Lower lobe of right lung (tissue), 2 donors: ENCODE measurements at regions not wholly inside any gene's neighbourhood (a gene's known extent, or its start where the extent isn't known, plus 50 kb on each side); places are given as distances from the start of the nearest gene placed in this dataset.

Source experiments
- ATAC-seq, 2 donors: fragments of 200-7000 bp; cut with Tn5 transposase; one replicate each; pipeline ENCODE4 v1.9.1; 2020 to 2022; ENCODE audit warnings: mild to moderate bottlenecking in 2 of 2, moderate library complexity in 2 of 2
- DNase-seq: peaks from one replicate; pipeline ENCODE4 v3.0.0-alpha.2; 2020
- H3K27ac ChIP-seq: fragments of 200-600 bp; one replicate; pipeline ENCODE4 v1.8.0; 2022
- H3K27me3 ChIP-seq: fragments of 200-600 bp; one replicate; pipeline ENCODE4 v1.8.0; 2022; ENCODE audit warnings: low read depth
- H3K36me3 ChIP-seq: fragments of 200-600 bp; one replicate; pipeline ENCODE4 v1.8.0; 2022; ENCODE audit warnings: mild to moderate bottlenecking
- H3K4me1 ChIP-seq: fragments of 200-600 bp; one replicate; pipeline ENCODE4 v1.8.0; 2022
- H3K4me3 ChIP-seq: fragments of 200-600 bp; one replicate; pipeline ENCODE4 v1.8.0; 2022; ENCODE audit warnings: mild to moderate bottlenecking
- H3K9me3 ChIP-seq: fragments of 200-600 bp; one replicate; pipeline ENCODE4 v1.8.0; 2022
- intact Hi-C: fragments of 100-400 bp; cut with DNase I; formaldehyde crosslinking; loops from one replicate; pipeline ENCODE4 v1.11.0; 2022
- TF ChIP-seq, protein P1 (sequence below): fragments of 200-600 bp; IDR thresholded peaks from one replicate; pipeline ENCODE4 v1.8.0; 2022; ENCODE audit warnings: antibody characterized with exemption, mild to moderate bottlenecking
- donor health status: DM: no; HTN: yes; CAD: no; lungs with severe emphysema.

DNA sequence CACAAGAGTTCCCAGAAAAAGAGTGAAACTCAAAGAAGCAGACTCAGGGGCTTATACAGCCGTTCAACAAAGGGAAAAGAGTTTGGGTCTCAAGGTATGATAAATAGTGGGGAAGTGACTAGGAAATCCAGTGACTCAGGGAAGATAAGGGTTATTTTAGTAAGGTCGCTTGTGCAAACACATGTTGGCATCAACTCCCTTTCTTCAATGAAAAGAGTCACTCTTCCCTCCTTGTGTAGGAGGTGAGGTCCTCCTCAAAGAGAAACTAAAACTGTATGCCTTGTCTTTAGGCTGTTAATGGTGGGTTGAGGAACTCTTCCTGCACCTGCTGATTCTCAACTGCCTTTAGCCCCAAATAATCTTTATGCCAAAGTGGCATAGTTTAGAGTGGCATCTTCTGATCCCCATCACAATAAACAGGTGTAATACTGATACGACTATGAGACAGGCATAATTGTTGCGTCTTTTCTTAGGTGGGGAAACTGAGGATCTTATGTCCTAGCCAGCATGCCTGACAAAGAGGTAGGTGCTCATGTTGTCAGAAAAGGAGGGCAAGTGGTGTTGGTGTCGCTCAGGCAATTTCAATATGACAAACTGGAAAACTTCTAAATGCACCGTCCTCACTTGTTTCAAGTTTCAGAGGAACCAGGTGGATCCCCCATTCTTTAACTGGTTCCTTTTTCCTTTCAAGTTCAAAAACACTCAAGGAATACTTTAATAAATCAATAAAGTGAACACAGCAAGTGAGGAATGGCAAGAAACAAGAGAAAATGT is 294.1 kb upstream of the RUNX1 start:
- Histone ChIP-seq H3K27ac (no peak overlapping the region), H3K4me3 (no peak overlapping the region), H3K9me3 (peaks cover 5% of the 10 kb centered on the region), H3K27me3 (no peaks in the 10 kb centered on the region), H3K36me3 (no peaks in the 10 kb centered on the region), H3K4me1 (no peaks in the 10 kb centered on the region)
- intact Hi-C loops: no loop called here
- TF ChIP-seq, protein P1, sequence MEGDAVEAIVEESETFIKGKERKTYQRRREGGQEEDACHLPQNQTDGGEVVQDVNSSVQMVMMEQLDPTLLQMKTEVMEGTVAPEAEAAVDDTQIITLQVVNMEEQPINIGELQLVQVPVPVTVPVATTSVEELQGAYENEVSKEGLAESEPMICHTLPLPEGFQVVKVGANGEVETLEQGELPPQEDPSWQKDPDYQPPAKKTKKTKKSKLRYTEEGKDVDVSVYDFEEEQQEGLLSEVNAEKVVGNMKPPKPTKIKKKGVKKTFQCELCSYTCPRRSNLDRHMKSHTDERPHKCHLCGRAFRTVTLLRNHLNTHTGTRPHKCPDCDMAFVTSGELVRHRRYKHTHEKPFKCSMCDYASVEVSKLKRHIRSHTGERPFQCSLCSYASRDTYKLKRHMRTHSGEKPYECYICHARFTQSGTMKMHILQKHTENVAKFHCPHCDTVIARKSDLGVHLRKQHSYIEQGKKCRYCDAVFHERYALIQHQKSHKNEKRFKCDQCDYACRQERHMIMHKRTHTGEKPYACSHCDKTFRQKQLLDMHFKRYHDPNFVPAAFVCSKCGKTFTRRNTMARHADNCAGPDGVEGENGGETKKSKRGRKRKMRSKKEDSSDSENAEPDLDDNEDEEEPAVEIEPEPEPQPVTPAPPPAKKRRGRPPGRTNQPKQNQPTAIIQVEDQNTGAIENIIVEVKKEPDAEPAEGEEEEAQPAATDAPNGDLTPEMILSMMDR: no peak
- ATAC-seq (no peak), DNase-seq (no peak)

DNA sequence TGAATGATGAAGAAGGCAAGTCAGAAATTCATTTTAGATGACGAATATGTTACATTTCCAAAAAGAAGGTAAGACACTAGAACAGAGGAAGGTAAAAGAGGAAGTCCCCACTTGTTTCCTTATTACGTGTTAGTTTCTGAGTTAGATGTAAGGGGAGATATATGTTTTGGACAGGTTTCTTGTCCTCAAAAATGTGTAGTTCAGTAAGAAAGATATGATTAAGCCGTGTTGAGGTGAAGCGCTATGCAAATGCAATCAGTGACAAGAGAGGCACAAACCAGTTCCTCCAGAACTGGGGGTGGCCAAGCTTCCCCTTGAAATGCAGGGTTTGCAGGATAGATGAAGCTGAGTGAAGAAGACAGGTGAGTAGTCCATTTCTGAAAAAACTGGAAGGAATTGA is 293.3 kb upstream of the RUNX1 start:
- Histone ChIP-seq H3K4me1 (no peaks in the 10 kb centered on the region), H3K4me3 (no peak overlapping the region), H3K27ac (no peak overlapping the region), H3K27me3 (no peaks in the 10 kb centered on the region), H3K36me3 (no peaks in the 10 kb centered on the region), H3K9me3 (peaks cover 5% of the 10 kb centered on the region)
- ATAC-seq (no peak), DNase-seq (no peak)
- intact Hi-C loops: no loop called here
- TF ChIP-seq, protein P1: no peak

DNA sequence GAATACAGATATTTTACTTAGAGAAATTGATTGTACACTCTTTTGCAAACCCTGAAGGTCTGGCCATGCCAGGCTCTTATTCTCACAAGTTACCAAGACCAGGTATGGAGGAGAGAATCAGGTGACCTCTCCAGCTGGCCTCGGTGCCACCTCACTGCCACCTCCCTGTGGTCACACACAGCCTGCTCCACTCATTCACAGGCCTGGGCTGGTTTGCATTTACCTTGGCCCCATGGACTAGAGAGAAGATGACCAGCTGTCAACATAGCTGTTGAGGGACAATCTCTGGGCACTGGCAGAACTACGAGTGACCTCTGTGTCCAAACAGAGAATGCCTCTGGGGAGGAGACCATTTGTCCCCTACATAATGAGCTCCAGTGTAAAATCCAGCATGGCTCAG is 291.2 kb upstream of the RUNX1 start:
- H3K4me3 ChIP-seq: no peak overlapping the region
- TF ChIP-seq, protein P1: no peak
- no peaks in the 10 kb centered on the region for H3K4me1 ChIP-seq
- intact Hi-C loops: no loop called here
- ATAC-seq (peak in 1 of 2 donors; percentile 17), DNase-seq (no peak)
- H3K9me3 ChIP-seq: peaks cover 5% of the 10 kb centered on the region
- no peaks in the 10 kb centered on the region for H3K36me3 ChIP-seq
- no peak overlapping the region for H3K27ac ChIP-seq
- no peaks in the 10 kb centered on the region for H3K27me3 ChIP-seq

DNA sequence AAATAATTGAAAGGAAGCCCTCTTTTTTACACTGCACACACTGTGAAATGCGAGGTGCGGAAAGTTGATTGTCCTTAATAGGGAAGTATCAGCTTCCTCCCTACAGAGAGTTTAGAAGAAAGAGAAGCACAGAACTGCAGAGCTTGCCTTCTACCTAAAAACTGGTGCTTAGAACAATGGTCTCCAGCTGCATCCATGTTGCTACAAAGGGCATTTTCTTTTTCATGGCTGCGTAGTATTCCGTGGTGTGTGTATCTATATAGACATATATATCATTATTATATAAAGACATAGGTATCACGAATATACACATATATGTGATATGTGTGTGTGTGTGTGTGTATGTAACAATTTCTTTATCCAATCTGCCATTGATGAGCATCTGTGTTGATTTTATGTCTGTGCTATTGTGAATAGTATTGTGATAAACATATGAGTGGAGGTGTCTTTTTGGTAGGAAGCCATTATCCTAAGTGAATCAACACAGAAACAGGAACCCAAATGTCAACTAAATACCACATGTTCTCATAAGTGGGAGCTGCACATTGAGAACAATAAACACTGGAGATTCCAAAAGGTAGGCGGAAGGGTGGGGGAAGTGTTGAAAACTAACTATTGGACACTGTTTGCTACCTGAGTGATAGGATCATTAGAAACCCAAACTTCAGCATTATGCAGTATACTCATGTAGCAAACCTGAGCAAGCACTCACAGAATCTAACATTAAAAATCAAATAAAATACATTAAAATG is 290.0 kb upstream of the RUNX1 start:
- ATAC-seq: peak in 1 of 2 donors; percentile 64
- H3K4me1 ChIP-seq: no peaks in the 10 kb centered on the region
- H3K27ac ChIP-seq: no peak overlapping the region
- intact Hi-C loops: no loop called here
- DNase-seq: no peak
- TF ChIP-seq, protein P1: no peak
- no peak overlapping the region for H3K4me3 ChIP-seq
- no peaks in the 10 kb centered on the region for H3K36me3 ChIP-seq
- H3K27me3 ChIP-seq: no peaks in the 10 kb centered on the region
- H3K9me3 ChIP-seq: peaks cover 5% of the 10 kb centered on the region

DNA sequence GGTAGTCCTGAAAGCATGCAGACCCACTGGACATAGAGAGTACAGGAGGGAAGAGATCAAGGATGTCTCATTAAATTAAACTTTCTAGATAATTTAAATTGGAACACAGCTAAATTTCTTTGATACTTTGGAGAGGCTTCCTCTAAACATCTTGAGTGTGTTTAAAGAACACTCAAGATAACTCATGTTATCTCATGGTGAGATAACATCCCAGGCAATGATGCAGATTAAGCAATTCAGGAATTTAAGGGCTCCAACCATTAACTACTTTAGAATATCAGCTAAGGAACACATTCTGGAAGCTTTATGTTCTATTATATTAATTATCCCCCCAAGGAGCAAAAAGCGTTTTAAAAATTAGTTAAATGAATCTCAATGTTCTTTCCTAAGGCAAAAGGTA is 289.2 kb upstream of the RUNX1 start:
- peaks cover 5% of the 10 kb centered on the region for H3K4me1 ChIP-seq
- intact Hi-C loops: no loop called here
- no peaks in the 10 kb centered on the region for H3K36me3 ChIP-seq
- no peak overlapping the region for H3K4me3 ChIP-seq
- ATAC-seq: no peak
- DNase-seq: no peak
- H3K9me3 ChIP-seq: peaks cover 5% of the 10 kb centered on the region
- TF ChIP-seq, protein P1: no peak
- no peaks in the 10 kb centered on the region for H3K27me3 ChIP-seq
- H3K27ac ChIP-seq: no peak overlapping the region
